SK-N-SH (cell line): ENCODE measurements at regions not wholly inside any gene's neighbourhood (a gene's known extent, or its start where the extent isn't known, plus 50 kb on each side); places are given as distances from the start of the nearest gene placed in this dataset.

Experiments
- CTCF ChIP-seq: fragments of 200-600 bp; sonication (generic); IDR thresholded peaks from 2 replicates; pipeline ENCODE4 v1.6.1; 2017; ENCODE audit warnings: antibody characterized with exemption, mild to moderate bottlenecking, moderate library complexity
- GATA2 ChIP-seq: sonication (generic); formaldehyde crosslinking; IDR thresholded peaks from 2 replicates; pipeline ENCODE4 v1.5.0; 2020; ENCODE audit warnings: mild to moderate bottlenecking, missing genetic modification reagents

- TF ChIP-seq CTCF (no peak), GATA2 (peak; percentile 42; the same call in 1 of the 2 replicates)
Measured at GRCh38 chr6:146876271-146877151, 277.7 kb downstream of the ADGB start.
